Amygdala (tissue), 56 donors: ENCODE measurements at regions not wholly inside any gene's neighbourhood (a gene's known extent, or its start where the extent isn't known, plus 50 kb on each side); places are given as distances from the start of the nearest gene placed in this dataset.
A peak's percentile ranks its signal among the peaks of the same experiment; 100 is the strongest.
"Not testable (repeated sequence)": the region's sequence is repeated elsewhere in the genome, so short reads cannot be mapped to it uniquely, and the experiment has no call there.

Experiments
- DNase-seq, 56 donors: peaks; one replicate each; lab custom pipeline; 2025; lab: John Stamatoyannopoulos, UW

GRCh38 chr21:41613533-41613909, 105.6 kb upstream of the TMPRSS2 start:
- peak in 2 of 56 donors; percentile 3 to 12 for DNase-seq

GRCh38 chr21:41612674-41613532, 104.9 kb upstream of the TMPRSS2 start:
- DNase-seq: peak in 53 of 56 donors; percentile 7 to 83 (median 57)

GRCh38 chr21:41611966-41612606, 104.1 kb upstream of the TMPRSS2 start:
- DNase-seq: peak in 1 of 56 donors; percentile 34

DNA sequence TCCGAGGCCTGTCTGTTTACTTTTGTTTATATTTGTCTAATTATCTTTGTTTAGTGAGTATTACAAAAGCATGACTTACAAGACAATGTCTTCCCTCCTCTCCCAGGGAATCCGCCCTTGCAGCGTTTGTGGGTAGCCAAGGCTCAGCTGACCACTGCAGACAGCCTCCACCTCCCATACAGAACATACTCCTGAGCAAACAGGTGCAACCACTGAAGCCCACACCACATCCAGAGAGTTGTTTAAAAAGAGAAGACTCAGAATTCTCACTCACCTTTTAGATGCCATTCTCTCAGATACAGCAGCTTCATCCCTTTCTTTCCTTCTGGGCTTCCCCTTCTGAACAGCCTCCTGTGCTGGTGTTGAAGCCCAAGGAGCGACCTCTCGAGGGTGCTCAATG, 103.5 kb upstream of the TMPRSS2 start:
- no peak for DNase-seq

- DNase-seq: not testable (repeated sequence)
Observed at GRCh38 chr21:41610840-41611115, 102.8 kb upstream of the TMPRSS2 start.

- peak in 21 of 56 donors; percentile 3 to 45 (median 21) for DNase-seq
Observed at GRCh38 chr21:41610042-41610839, 102.3 kb upstream of the TMPRSS2 start.

DNA sequence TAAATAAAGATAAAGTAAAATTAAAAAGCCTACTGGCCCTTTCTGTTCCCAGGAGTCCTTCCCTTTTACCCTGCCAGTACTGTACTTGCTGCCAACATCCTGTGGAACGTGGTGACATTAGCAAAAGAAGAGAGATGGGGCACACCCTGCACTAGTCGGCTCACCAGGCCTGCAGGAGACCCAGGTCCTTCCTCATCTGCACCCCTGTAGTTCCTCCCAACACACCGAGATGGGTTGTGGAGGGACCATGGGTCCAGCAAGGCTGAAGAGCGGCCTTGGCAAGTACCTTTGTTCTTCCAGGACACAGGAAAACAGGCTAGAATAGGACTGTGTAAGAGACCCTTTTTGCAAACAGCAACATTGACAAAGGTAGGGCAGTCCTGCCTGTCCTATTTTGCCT, 98.7 kb upstream of the TMPRSS2 start:
- DNase-seq: no peak

DNA sequence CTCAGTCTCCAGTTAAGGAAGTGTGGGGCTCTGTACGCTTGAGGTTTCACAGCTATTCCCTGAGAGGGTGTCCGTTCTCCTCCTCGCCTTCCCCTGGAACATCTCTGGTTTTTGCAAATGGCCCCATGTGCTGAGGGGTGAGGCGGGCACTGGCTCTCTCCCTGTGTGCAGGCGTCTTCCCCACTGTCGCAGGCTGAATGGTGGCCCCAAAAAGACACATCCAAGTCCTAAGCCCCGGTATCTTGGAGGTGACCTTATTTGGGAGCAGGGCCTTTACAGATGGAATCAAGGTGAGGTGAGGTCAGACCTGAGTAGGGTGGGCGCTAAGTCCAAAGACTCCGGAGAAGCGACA, 98.0 kb upstream of the TMPRSS2 start:
- DNase-seq: no peak

GRCh38 chr21:41605178-41605933, 97.4 kb upstream of the TMPRSS2 start:
- no peak for DNase-seq

- DNase-seq: no peak
Observed at GRCh38 chr21:41604583-41605041, 96.7 kb upstream of the TMPRSS2 start.

DNA sequence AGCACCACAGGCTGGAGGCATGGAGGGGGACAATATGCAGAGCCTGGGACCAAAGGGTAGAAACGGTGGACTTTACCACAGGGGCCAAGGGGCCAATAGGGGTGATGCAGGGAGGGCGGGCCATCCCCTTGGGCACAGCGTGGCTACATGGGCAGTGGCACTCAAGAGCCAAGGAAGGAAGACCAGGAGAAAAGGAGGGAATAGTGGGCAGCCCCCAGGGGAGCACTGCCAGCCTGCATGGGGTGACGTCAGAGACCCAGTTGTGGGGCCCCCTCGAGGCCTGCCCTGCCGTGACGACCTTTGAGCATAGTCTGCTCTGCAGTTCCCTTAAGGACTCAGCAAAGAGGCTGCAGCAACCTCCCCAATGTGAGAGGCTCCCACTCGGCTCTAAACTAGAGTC, 95.5 kb upstream of the TMPRSS2 start:
- DNase-seq: no peak

DNA sequence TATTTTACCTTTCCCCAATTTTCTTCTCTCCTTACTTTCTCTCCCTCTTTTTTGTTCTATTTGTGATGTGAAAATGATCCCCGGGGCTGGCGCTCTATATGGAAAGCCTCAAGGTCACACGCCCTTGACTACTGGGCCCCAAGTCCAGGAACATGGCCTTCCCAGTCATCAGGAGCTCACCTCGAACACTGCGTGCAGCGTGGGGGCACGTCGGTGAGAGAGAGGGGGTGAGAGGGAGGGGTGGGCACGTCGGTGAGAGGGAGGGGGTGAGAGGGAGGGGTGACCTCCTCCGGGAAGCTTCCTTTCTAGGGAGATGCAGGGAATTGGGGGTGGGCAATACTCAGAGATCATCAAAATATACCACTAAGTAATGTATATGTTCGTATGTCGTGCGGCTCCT, 94.6 kb upstream of the TMPRSS2 start:
- no peak for DNase-seq

DNA sequence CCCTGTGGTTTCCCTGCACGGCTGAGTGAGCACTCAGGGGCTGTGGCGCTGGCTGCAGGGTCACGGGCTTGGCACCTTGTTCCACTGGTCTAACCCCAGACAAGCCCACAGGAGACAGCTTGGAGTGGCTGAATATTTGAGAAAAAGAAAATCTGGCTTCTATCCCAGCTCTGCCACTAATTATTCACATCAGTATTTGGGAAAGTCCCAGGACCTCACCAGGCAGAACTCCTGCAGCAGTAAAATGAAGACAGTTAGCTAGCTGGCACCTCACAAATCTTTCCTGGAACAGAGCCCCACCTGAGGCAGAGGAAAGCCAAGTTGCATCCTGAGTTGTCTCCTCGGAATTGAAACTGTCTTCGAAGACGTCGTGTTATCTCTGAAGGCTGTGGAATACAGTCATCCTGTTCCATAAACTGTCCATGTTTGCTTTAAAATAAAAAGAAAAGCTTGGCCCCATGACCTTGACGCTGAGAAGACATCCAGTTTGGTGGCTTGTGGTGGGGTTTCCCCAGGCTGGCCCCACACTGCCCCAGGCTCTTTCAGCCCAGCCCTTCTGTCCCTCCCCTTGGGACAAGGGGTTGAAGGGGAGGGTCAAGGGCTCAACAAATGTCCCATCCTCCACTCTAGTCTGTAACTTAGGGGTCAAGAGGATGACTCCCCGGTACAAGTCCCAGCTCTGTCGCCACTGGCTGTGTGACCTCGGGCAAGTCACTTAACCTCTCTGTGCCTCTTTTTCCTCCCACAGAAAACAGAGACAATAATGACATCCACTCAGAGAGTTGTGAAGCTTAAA, 93.8 kb upstream of the TMPRSS2 start:
- peak in 2 of 56 donors; percentile 11 to 13 for DNase-seq

DNA sequence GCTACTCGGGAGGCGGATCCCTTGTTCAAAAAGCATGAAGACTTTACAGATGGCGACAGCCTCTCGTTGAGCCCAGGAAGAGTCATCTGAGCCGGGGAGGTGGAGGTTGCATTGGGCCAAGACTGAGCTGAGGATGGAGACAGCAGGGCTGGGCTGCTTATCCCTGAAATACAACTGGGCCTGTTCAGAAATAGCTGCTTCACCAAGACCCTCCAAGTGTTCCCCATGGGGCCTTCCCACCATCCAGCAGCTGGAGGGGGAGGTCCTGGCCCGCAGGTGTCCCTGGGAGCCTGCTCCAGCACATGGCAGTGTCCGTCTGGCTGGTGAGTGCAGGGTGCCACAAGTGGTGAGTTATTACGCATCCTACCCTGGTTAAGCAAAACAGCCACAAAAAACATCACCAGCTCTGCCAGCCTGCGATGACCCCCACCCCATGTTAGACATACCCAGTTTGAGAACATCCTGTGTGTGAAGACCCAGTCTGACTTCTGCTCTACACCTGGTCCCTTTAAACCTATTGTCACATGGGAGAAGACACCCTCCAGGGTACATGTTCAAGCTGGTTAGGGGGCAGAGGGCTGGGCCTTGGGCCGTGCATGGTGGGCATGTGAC, 93.1 kb upstream of the TMPRSS2 start:
- no peak for DNase-seq

GRCh38 chr21:41600556-41600955, 92.6 kb upstream of the TMPRSS2 start:
- DNase-seq: no peak

- no peak for DNase-seq
Observed at GRCh38 chr21:41600116-41600515, 92.2 kb upstream of the TMPRSS2 start.

DNA sequence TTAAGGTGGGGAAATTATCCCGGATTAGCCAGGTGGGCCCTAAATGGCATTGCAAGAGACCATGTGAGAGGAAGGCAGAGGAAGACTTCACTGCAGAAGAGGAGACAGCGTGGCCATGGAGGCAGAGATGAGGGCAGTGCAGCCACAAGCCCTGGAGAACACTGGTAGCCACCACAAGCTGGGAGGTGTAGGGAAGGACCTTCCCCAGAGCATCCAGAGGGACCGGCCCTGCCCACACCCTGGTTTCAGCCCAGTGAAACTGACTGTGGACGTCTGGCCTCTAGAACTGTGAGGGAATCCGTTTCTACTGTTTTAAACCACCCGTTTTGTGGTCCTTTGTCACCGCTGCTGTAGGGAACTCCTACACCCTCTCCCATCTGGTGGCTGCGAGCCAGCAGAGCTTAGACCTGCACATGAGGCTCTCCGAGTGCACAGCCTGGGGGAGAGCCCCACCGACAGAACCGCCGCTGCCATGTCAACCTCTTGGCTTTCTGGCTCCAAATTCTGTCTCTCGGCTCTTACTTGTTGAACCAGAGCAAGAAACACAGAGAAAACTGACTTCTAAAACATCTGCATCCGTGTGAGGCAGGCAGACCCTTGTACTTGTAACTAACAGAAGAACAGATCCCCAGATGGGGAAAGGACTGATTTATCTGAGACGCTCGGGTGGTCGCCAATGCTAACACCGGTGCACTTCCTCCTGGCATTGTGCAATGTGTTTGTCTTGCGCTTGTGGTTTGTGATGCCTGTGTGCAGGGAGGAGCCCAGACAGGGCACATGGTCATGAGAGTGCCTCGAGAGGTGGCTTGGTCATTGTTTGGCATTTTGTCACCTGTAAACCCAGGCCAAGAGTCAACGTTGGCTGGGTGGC, 90.8 kb upstream of the TMPRSS2 start:
- DNase-seq: no peak

GRCh38 chr21:41597811-41598231, 89.9 kb upstream of the TMPRSS2 start:
- no peak for DNase-seq
